OCI-LY1 (cell line): ENCODE measurements at regions not wholly inside any gene's neighbourhood (a gene's known extent, or its start where the extent isn't known, plus 50 kb on each side); places are given as distances from the start of the nearest gene placed in this dataset.

Source experiments
- H2AFZ ChIP-seq: fragments of 200-600 bp; sonication (generic), shearing (Covaris generic); 2 replicates; pipeline ENCODE4 v1.6.0; 2014; ENCODE audit warnings: antibody characterized with exemption, mild to moderate bottlenecking, low read length
- H3F3A ChIP-seq: fragments of 200-600 bp; sonication (generic), shearing (Covaris generic); 2 replicates; pipeline ENCODE4 v1.6.0; 2014; ENCODE audit warnings: mild to moderate bottlenecking, antibody characterized with exemption, low read length, moderate library complexity; ENCODE audit not compliant: insufficient read depth
- H3K27ac ChIP-seq: fragments of 200-600 bp; sonication (generic); 2 replicates; pipeline ENCODE4 v1.5.1; 2014; ENCODE audit warnings: low read length, mixed run types, mild to moderate bottlenecking, low read depth; ENCODE audit not compliant: poor library complexity, severe bottlenecking
- H3K27me3 ChIP-seq: fragments of 200-600 bp; sonication (generic); 2 replicates; pipeline ENCODE4 v1.6.0; 2014; ENCODE audit warnings: antibody characterized with exemption, mild to moderate bottlenecking, low read length, moderate library complexity; ENCODE audit not compliant: insufficient read depth
- H3K36me3 ChIP-seq: fragments of 200-600 bp; sonication (generic); 2 replicates; pipeline ENCODE4 v1.6.1; 2014; ENCODE audit warnings: mild to moderate bottlenecking, antibody characterized with exemption, low read length, moderate library complexity, mixed read lengths; ENCODE audit not compliant: insufficient read depth
- H3K4me1 ChIP-seq: fragments of 200-600 bp; sonication (generic); 2 replicates; pipeline ENCODE4 v1.5.1; 2014; ENCODE audit warnings: mild to moderate bottlenecking, low read length, moderate library complexity; ENCODE audit not compliant: insufficient read depth, severe bottlenecking
- H3K4me2 ChIP-seq: fragments of 200-600 bp; sonication (generic), shearing (Covaris generic); 2 replicates; pipeline ENCODE4 v1.6.1; 2014; ENCODE audit warnings: low read length
- H3K4me3 ChIP-seq: fragments of 200-600 bp; sonication (generic); 2 replicates; pipeline ENCODE4 v1.5.1; 2014; ENCODE audit warnings: low read length, low read depth, mild to moderate bottlenecking, mixed read lengths; ENCODE audit not compliant: poor library complexity, severe bottlenecking
- H3K79me2 ChIP-seq: fragments of 200-600 bp; shearing (Covaris generic); 2 replicates; pipeline ENCODE4 v1.6.1; 2016; ENCODE audit warnings: mixed run types, low read length, mixed read lengths; ENCODE audit not compliant: insufficient read depth
- H3K9ac ChIP-seq: fragments of 200-600 bp; sonication (generic), shearing (Covaris generic); 2 replicates; pipeline ENCODE4 v1.6.1; 2014; ENCODE audit warnings: mild to moderate bottlenecking, low read length, mixed read lengths
- H3K9me2 ChIP-seq: fragments of 200-600 bp; sonication (generic), shearing (Covaris generic); 2 replicates; pipeline ENCODE4 v1.6.1; 2014; ENCODE audit warnings: low read depth, mild to moderate bottlenecking, low read length, mixed read lengths
- H3K9me3 ChIP-seq: fragments of 200-600 bp; shearing (Covaris generic); 2 replicates; pipeline ENCODE4 v1.6.1; 2014; ENCODE audit warnings: low read length, mixed read lengths
- H4K20me1 ChIP-seq: fragments of 200-600 bp; sonication (generic), shearing (Covaris generic); 2 replicates; pipeline ENCODE4 v1.6.0; 2016; ENCODE audit warnings: mild to moderate bottlenecking, low read length; ENCODE audit not compliant: insufficient read depth
- CTCF ChIP-seq: fragments of 200-600 bp; sonication (generic), shearing (Covaris generic); IDR thresholded peaks from 2 replicates; pipeline ENCODE4 v1.5.1; 2017; ENCODE audit warnings: mild to moderate bottlenecking, antibody characterized with exemption, low read length, moderate library complexity, mixed read lengths
- EZH2 ChIP-seq: fragments of 200-600 bp; sonication (generic), shearing (Covaris generic); IDR thresholded peaks from 2 replicates; pipeline ENCODE4 v1.8.0; 2017; ENCODE audit warnings: borderline replicate concordance, mixed run types, mild to moderate bottlenecking, antibody characterized with exemption, low read length, moderate library complexity, mixed read lengths

GRCh38 chr6:82484737-82485626 is 121.4 kb downstream of the TPBG start:
- no peak overlapping the region for H2AFZ ChIP-seq

GRCh38 chr6:82487895-82488294 is 124.3 kb downstream of the TPBG start:
- Histone ChIP-seq H3K4me1 (no peaks in the 10 kb centered on the region), H3K9me2 (no peaks in the 10 kb centered on the region), H3K27me3 (no peaks in the 10 kb centered on the region), H3K36me3 (no peaks in the 10 kb centered on the region), H2AFZ (no peak overlapping the region), H3K27ac (no peak overlapping the region), H3K4me2 (no peak overlapping the region), H3K9me3 (peaks cover 4% of the 10 kb centered on the region; the same call in 1 of the 2 replicates), H4K20me1 (no peaks in the 10 kb centered on the region), H3K4me3 (no peak overlapping the region), H3K9ac (no peak overlapping the region), H3F3A (no peaks in the 10 kb centered on the region), H3K79me2 (no peaks in the 10 kb centered on the region)
- TF ChIP-seq EZH2 (no peak), CTCF (no peak)

More at GRCh38 chr6:82484737-82485626, 121.4 kb downstream of the TPBG start:
- no peak overlapping the region for H3K4me3 ChIP-seq
- no peaks in the 10 kb centered on the region for H3K4me1 ChIP-seq
- no peak overlapping the region for H3K4me2 ChIP-seq
- H3K9me3 ChIP-seq: peaks cover 4% of the 10 kb centered on the region; the same call in 1 of the 2 replicates
- no peaks in the 10 kb centered on the region for H3K9me2 ChIP-seq
- no peak overlapping the region for H3K27ac ChIP-seq
- H4K20me1 ChIP-seq: no peaks in the 10 kb centered on the region
- no peaks in the 10 kb centered on the region for H3K79me2 ChIP-seq
- no peak overlapping the region for H3K9ac ChIP-seq
- H3F3A ChIP-seq: no peaks in the 10 kb centered on the region
- H3K27me3 ChIP-seq: no peaks in the 10 kb centered on the region
- TF ChIP-seq CTCF: no peak
- TF ChIP-seq EZH2: no peak
- no peaks in the 10 kb centered on the region for H3K36me3 ChIP-seq

GRCh38 chr6:82488403-82488802 is 124.8 kb downstream of the TPBG start:
- no peaks in the 10 kb centered on the region for H4K20me1 ChIP-seq
- peaks cover 4% of the 10 kb centered on the region; the same call in 1 of the 2 replicates for H3K9me3 ChIP-seq
- no peaks in the 10 kb centered on the region for H3K9me2 ChIP-seq
- H3K4me1 ChIP-seq: no peaks in the 10 kb centered on the region
- no peak overlapping the region for H3K27ac ChIP-seq
- no peak overlapping the region for H2AFZ ChIP-seq
- no peak overlapping the region for H3K4me2 ChIP-seq
- H3K79me2 ChIP-seq: no peaks in the 10 kb centered on the region
- no peaks in the 10 kb centered on the region for H3F3A ChIP-seq
- no peak overlapping the region for H3K9ac ChIP-seq
- H3K4me3 ChIP-seq: no peak overlapping the region
- TF ChIP-seq CTCF (no peak), EZH2 (no peak)
- no peaks in the 10 kb centered on the region for H3K27me3 ChIP-seq
- no peaks in the 10 kb centered on the region for H3K36me3 ChIP-seq
